ENCODE measurements at regions not wholly inside any gene's neighbourhood (a gene's known extent, or its start where the extent isn't known, plus 50 kb on each side); places are given as distances from the start of the nearest gene placed in this dataset.
"Not testable (repeated sequence)": the region's sequence is repeated elsewhere in the genome, so short reads cannot be mapped to it uniquely, and the experiment has no call there.

GRCh38 chr10:31686599-31686998 is 242.0 kb downstream of the ARHGAP12 start:
- no peak for DNase-seq (ENCODE audit: low read depth in 2 of 2)

GRCh38 chr10:31683682-31684081 is 244.9 kb downstream of the ARHGAP12 start:
- DNase-seq (ENCODE audit: low read depth in 2 of 2) = no peak

GRCh38 chr10:31679936-31680335 is 248.7 kb downstream of the ARHGAP12 start:
- DNase-seq (ENCODE audit: low read depth in 2 of 2) = no peak

- DNase-seq (ENCODE audit: low read depth in 2 of 2) = no peak
These were observed 249.8 kb downstream of the ARHGAP12 start for GRCh38 chr10:31678575-31679516.

DNA sequence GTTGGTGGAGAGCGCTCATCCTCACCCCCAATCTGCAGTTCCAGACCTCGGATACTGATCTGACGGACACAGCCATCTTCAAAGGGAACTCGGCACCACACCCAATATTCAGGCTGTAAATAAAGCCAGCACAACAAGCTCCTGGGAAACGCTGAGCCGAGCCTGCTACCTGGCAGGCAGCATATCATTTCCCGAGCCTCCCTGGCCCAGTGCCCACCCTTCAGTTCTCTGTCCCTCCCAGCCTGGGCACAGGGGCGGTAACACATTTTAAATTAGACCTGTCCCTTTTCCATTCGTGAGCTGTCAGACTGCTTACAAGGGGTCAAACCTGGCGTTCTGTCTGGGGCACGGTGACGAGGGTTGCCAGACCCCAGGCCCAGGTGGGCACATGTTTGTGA is 250.5 kb downstream of the ARHGAP12 start:
- DNase-seq (ENCODE audit: low read depth in 2 of 2) = no peak

DNA sequence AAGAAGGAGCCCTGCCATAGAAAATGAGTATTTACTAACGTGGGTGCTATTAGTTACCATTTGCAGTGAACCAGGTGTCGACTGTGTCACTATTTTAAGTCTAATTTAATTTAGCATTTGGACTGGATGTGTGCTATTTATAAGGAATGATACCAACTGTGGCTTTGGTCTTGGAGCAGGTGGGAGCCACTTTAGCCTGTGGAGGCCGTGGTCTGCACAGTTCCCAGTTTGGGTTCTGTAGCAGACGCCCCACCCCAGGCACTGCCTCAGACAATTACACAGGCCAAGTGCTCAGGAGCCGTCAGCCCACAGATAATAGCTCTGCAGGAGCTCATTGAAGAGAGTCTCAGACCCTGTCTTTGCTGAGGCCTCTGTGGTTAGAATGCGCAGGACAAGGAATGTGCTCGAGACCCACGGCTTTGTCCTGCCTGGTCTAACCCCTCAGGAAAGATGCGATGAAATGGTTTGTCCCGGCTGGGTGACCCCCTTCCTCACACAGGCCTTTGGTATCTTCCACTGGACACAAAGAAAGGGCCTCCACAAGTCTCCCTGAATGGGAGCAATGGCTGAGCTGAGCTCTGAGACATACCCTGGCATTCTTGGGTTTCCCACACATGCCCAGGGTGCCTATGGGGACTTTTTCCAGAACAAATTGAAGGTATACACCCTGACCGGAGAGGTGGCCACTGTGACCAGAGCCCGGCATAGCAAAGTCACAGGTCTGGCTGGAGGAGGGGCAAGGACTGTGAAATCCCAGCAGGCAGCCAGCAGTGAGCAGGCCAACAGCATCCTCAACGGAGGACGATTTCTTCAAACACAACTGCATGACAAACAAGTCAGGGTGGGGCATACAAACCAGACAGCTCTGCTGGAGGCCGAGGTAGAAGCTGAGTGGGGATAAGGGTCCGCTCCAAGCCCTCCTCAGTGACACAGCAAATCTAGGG is 251.2 kb downstream of the ARHGAP12 start:
- no peak for DNase-seq (ENCODE audit: low read depth in 2 of 2)

DNA sequence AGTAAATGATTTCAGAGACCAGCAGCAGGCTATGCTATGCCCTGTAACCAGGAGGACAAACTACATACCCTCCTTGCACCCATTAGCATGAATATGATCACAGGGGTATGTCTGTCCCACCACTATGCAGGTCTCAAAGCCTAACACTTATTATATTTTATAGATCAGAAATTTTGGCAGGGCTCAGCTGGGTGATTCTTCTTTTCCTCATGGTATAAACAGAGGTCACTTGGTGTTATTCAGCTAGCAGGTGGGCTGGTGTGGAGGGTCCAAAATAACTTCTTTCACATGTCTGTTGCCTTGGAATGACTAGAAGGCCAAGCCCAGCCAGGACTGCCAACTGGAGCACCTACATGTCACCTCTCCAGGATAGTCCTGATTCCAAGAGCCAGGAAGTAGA is 252.9 kb downstream of the ARHGAP12 start:
- DNase-seq (ENCODE audit: low read depth in 2 of 2) = no peak

DNA sequence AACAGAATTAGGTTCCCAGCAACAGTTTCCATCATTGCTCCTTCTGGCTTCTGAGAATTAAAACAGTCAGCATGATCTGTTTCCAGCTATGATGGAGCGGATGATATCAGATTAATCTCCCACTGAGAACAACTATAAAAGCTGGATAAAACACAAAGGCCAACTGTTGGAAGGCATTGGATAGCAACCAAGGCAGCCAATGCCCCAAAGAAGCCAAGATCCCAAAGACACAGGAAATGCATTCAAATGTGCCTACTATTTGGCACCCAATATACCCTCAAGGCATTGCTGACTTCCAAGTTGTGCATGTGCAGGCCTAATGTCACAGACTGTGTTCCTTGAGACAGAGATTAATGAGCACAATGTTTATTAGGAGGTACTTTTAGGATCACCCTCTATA is 259.3 kb downstream of the ARHGAP12 start:
- no peak for DNase-seq (ENCODE audit: low read depth in 2 of 2)

GRCh38 chr10:31668326-31668725 is 260.3 kb downstream of the ARHGAP12 start:
- no peak for DNase-seq (ENCODE audit: low read depth in 2 of 2)

- DNase-seq (ENCODE audit: low read depth in 2 of 2) = not testable (repeated sequence)
These were observed 262.8 kb downstream of the ARHGAP12 start for GRCh38 chr10:31665764-31666279.

DNA sequence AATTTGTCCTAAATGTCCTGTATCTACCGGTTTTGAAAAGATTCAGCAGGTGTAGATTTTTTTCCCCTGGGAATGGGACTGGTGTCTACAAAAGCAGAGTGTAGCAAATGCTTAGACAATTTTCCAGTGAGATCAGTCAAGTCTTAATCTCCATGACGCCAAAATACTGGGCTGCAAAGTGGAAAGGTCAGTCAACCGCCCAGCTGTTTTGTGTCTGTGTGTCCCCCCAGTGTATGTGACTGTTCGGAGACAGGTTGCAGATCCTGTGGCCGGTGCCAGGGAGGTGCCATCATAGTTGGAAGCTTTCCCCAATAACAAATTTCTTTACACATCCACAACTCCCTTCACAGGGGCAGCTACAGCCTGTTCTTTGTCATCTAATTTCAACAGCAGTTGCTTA is 263.8 kb downstream of the ARHGAP12 start:
- no peak for DNase-seq (ENCODE audit: low read depth in 2 of 2)

- DNase-seq (ENCODE audit: low read depth in 2 of 2) = not testable (repeated sequence)
These were observed 264.6 kb downstream of the ARHGAP12 start for GRCh38 chr10:31664071-31664470.

DNA sequence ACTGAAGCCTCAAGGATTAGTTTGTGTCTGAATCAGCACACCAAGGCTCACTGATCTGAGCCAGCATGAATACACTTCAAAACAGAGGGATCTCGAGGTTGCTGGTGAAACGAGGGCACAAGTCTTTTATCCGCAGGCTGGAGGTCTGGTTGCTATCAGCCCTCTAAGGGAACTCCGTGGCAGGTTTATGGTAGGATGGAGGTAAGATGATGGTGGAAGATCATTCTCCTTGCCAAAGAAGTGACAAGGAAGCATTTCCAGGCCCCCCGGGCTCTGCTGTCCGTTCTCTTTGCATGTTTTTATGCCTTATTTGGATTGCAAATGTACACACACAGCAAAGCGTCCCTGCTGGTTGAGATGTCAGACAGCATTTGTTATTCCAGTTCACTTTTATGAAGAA is 268.3 kb downstream of the ARHGAP12 start:
- no peak for DNase-seq (ENCODE audit: low read depth in 2 of 2)

DNA sequence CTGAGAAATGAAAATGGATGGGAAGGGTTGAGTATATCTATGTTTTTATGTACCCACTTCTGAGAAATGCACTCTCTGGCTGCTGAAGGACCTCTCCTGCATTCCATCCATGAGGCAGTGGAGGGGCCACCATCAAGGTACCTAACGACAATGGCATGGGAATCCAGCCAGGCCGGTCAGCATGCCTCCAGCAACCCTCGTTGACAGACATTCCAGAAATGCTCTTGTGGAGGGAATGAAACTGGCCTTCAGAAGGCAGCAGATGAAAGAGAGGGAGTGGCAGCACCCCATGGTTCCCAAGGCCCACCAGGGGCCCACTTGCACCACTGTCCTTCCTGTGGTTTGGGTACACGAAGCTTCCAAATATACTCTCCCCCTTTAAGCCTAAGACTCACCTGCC is 269.0 kb downstream of the ARHGAP12 start:
- DNase-seq (ENCODE audit: low read depth in 2 of 2) = no peak

- DNase-seq (ENCODE audit: low read depth in 2 of 2) = no peak
These were observed 271.2 kb downstream of the ARHGAP12 start for GRCh38 chr10:31657434-31657872.

- no peak for DNase-seq (ENCODE audit: low read depth in 2 of 2)
These were observed 271.7 kb downstream of the ARHGAP12 start for GRCh38 chr10:31656851-31657433.

DNA sequence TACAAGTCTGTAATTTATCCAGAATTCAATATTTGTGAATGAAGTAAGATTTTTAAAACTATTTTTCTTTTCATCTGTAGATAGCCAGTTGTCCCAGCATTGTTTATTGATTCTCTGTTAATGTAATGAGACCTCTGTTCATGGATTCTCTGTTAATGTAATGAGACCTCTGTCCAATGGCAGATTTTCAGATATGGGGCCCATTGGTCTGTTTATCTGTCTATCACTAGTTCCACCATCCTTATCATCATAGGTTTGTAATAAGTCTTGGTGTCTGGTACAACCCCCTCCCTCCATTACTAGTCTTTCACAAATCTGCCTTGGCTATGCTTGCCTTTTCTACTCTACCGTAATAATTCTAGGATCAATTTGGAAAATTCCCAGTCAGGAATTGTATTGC is 276.6 kb downstream of the ARHGAP12 start:
- DNase-seq (ENCODE audit: low read depth in 2 of 2) = no peak

GRCh38 chr10:31650010-31650409 is 278.6 kb downstream of the ARHGAP12 start:
- no peak for DNase-seq (ENCODE audit: low read depth in 2 of 2)

- no peak for DNase-seq (ENCODE audit: low read depth in 2 of 2)
These were observed 279.7 kb downstream of the ARHGAP12 start for GRCh38 chr10:31648966-31649365.

GRCh38 chr10:31647861-31648260 is 280.8 kb downstream of the ARHGAP12 start:
- DNase-seq (ENCODE audit: low read depth in 2 of 2) = no peak

DNA sequence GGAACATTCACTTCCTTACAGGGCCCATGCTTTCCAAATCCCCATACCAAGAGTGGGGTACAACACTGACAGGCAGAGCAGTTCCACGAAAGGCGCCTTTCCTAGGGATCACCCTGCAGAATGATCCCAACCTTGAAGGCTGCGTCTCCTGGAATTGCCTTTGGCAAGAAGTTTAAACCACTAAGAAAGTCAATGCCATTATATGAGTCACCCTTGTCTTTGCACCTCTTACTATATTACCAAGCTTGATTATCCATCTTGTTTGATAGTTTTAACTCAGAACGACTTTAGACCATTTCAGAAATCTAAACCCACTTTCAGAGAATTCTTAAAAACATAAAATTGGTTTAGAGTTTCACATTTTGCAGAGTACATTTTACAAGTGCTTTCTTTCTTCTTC is 282.1 kb downstream of the ARHGAP12 start:
- DNase-seq (ENCODE audit: low read depth in 2 of 2) = no peak

DNA sequence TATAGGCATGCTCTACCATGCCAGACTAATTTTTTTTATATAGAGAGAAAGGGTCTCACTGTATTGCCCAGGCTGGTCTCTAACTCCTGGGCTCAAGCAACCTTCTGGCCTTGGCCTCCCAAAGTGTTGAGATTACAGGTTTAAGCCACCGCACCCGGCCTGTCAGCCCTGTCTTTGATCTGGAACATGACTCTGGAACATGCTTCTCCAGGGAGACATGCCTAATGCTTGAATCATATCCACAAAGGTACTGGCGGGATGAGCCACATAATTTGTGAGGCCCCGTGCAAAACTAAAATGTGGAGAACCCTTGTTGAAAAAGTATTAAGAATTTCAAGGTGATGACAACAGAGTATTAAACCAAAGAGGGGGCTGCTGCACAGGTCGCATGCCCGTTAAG is 282.8 kb downstream of the ARHGAP12 start:
- no peak for DNase-seq (ENCODE audit: low read depth in 2 of 2)
